H9 (cell line): ENCODE measurements at regions not wholly inside any gene's neighbourhood (a gene's known extent, or its start where the extent isn't known, plus 50 kb on each side); places are given as distances from the start of the nearest gene placed in this dataset.

Source experiments
- DNase-seq: peaks from one replicate; pipeline ENCODE4 v3.0.0-alpha.2; 2017
- H2AFZ ChIP-seq: one replicate; pipeline ENCODE4 v1.6.1; 2013; ENCODE audit warnings: mild to moderate bottlenecking, low read length, control low read depth, moderate library complexity
- H2AK5ac ChIP-seq: 2 replicates; pipeline ENCODE4 v1.6.1; 2013; ENCODE audit warnings: low read length, control low read depth, mixed read lengths; ENCODE audit not compliant: insufficient read length
- H2BK120ac ChIP-seq: one replicate; pipeline ENCODE4 v1.6.1; 2013; ENCODE audit warnings: low read depth, mild to moderate bottlenecking, low read length, control low read depth, inconsistent platforms; ENCODE audit not compliant: poor library complexity, severe bottlenecking
- H2BK12ac ChIP-seq: 2 replicates; pipeline ENCODE4 v1.6.1; 2013; ENCODE audit warnings: low read length, control low read depth, mixed read lengths, low read depth; ENCODE audit not compliant: insufficient read length
- H2BK15ac ChIP-seq: 2 replicates; pipeline ENCODE4 v1.6.1; 2013; ENCODE audit warnings: low read depth, low read length, control low read depth
- H2BK20ac ChIP-seq: one replicate; pipeline ENCODE4 v1.6.1; 2013; ENCODE audit warnings: low read depth, mild to moderate bottlenecking, low read length, control low read depth, inconsistent platforms; ENCODE audit not compliant: poor library complexity, severe bottlenecking
- H2BK5ac ChIP-seq: 2 replicates; pipeline ENCODE4 v1.6.1; 2013; ENCODE audit warnings: low read length, control low read depth, mixed read lengths; ENCODE audit not compliant: insufficient read length
- H3K14ac ChIP-seq: 2 replicates; pipeline ENCODE4 v1.6.1; 2013; ENCODE audit warnings: low read length, control low read depth; ENCODE audit not compliant: insufficient read depth
- H3K18ac ChIP-seq: 2 replicates; pipeline ENCODE4 v1.6.1; 2013; ENCODE audit warnings: low read depth, mild to moderate bottlenecking, mixed read lengths, low read length, control low read depth; ENCODE audit not compliant: insufficient read length
- H3K23ac ChIP-seq: 2 replicates; pipeline ENCODE4 v1.6.1; 2013; ENCODE audit warnings: low read length, control low read depth, mixed read lengths, low read depth; ENCODE audit not compliant: insufficient read length
- H3K23me2 ChIP-seq: 2 replicates; pipeline ENCODE4 v1.6.1; 2013; ENCODE audit warnings: low read depth, mild to moderate bottlenecking, mixed read lengths, low read length, control low read depth; ENCODE audit not compliant: insufficient read length, poor library complexity, severe bottlenecking
- H3K27ac ChIP-seq: 2 replicates; pipeline ENCODE4 v1.5.1; 2013; ENCODE audit warnings: low read length, control low read depth, mixed read lengths, low read depth; ENCODE audit not compliant: insufficient read length
- H3K27me3 ChIP-seq: 2 replicates; pipeline ENCODE4 v1.6.1; 2013; ENCODE audit warnings: low read length, control low read depth, inconsistent platforms; ENCODE audit not compliant: insufficient read depth
- H3K4ac ChIP-seq: 2 replicates; pipeline ENCODE4 v1.6.1; 2013; ENCODE audit warnings: low read depth, mild to moderate bottlenecking, control low read depth, inconsistent platforms, low read length, moderate library complexity
- H3K4me1 ChIP-seq: 2 replicates; pipeline ENCODE4 v1.6.1; 2013; ENCODE audit warnings: low read length, control low read depth, inconsistent platforms; ENCODE audit not compliant: insufficient read depth
- H3K4me2 ChIP-seq: 2 replicates; pipeline ENCODE4 v1.6.1; 2013; ENCODE audit warnings: low read length, control low read depth, mixed read lengths; ENCODE audit not compliant: insufficient read length, insufficient read depth
- H3K56ac ChIP-seq: 2 replicates; pipeline ENCODE4 v1.6.1; 2013; ENCODE audit warnings: low read depth, mild to moderate bottlenecking, mixed read lengths, low read length, control low read depth; ENCODE audit not compliant: insufficient read length
- H3K79me1 ChIP-seq: 2 replicates; pipeline ENCODE4 v1.6.1; 2013; ENCODE audit warnings: low read depth, mild to moderate bottlenecking, moderate library complexity, low read length, control low read depth, inconsistent platforms; ENCODE audit not compliant: insufficient read depth, poor library complexity, severe bottlenecking
- H3K79me2 ChIP-seq: 2 replicates; pipeline ENCODE4 v1.6.1; 2013; ENCODE audit warnings: low read length, control low read depth, inconsistent platforms; ENCODE audit not compliant: insufficient read depth
- H3K9ac ChIP-seq: 2 replicates; pipeline ENCODE4 v1.6.1; 2013; ENCODE audit warnings: low read length, control low read depth, mixed read lengths; ENCODE audit not compliant: insufficient read length; ENCODE audit errors: extremely low read depth
- H3K9me3 ChIP-seq: one replicate; pipeline ENCODE4 v1.6.1; 2013; ENCODE audit warnings: low read depth, low read length, inconsistent platforms; ENCODE audit not compliant: control insufficient read depth
- H3T11ph ChIP-seq: one replicate; pipeline ENCODE4 v1.6.1; 2013; ENCODE audit warnings: mild to moderate bottlenecking, low read length, control low read depth, inconsistent platforms
- H4K20me1 ChIP-seq: one replicate; pipeline ENCODE4 v1.6.1; 2013; ENCODE audit not compliant: control insufficient read depth, insufficient read length, insufficient read depth
- H4K5ac ChIP-seq: 2 replicates; pipeline ENCODE4 v1.6.1; 2013; ENCODE audit warnings: low read depth, mild to moderate bottlenecking, mixed read lengths, low read length, control low read depth; ENCODE audit not compliant: insufficient read length
- H4K8ac ChIP-seq: replicated peaks from 2 replicates; pipeline ENCODE4 v1.6.1; 2013; ENCODE audit warnings: low read length, control low read depth, mixed read lengths, low read depth; ENCODE audit not compliant: insufficient read length
- H4K91ac ChIP-seq: 2 replicates; pipeline ENCODE4 v1.6.1; 2013; ENCODE audit warnings: low read depth, mild to moderate bottlenecking, moderate library complexity, mixed read lengths, low read length, control low read depth; ENCODE audit not compliant: insufficient read length
- H3K27ac Mint-ChIP-seq, 3 experiments: 2 replicates in 2 of 3; 3 replicates in 1 of 3; pipeline ENCODE4 v1.8.0; 2020 to 2021; ENCODE audit warnings: mixed read lengths in 3 of 3, mild to moderate bottlenecking in 1 of 3, moderate library complexity in 1 of 3
- H3K27me3 Mint-ChIP-seq: 2 replicates; pipeline ENCODE4 v1.8.0; 2021; ENCODE audit warnings: low read depth, mild to moderate bottlenecking, moderate library complexity, mixed read lengths
- H3K36me3 Mint-ChIP-seq, 3 experiments: 2 replicates in 2 of 3; 3 replicates in 1 of 3; pipeline ENCODE4 v1.8.0; 2020 to 2021; ENCODE audit warnings: low read depth in 3 of 3, mixed read lengths in 3 of 3; ENCODE audit not compliant: insufficient read depth in 1 of 3
- H3K4me1 Mint-ChIP-seq, 2 experiments: 2 replicates each; pipeline ENCODE4 v1.8.0; 2020; ENCODE audit warnings: mixed read lengths in 2 of 2
- H3K4me3 Mint-ChIP-seq, 2 experiments: 2 replicates in 1 of 2; 3 replicates in 1 of 2; pipeline ENCODE4 v1.8.0; 2020 to 2021; ENCODE audit warnings: mild to moderate bottlenecking in 2 of 2, mixed read lengths in 2 of 2, moderate library complexity in 1 of 2
- H3K9me3 Mint-ChIP-seq, 2 experiments: 2 replicates in 1 of 2; 3 replicates in 1 of 2; pipeline ENCODE4 v1.8.0; 2020; ENCODE audit warnings: mild to moderate bottlenecking in 2 of 2, mixed read lengths in 2 of 2, moderate library complexity in 1 of 2
- WGBS: extraction: QIAGEN DNeasy Blood & Tissue Kit; methylation state at CpG from one replicate; pipeline ENCODE4 v1.1.7; 2013; ENCODE audit warnings: missing lambda C conversion rate, low lambda C conversion rate, mixed read lengths; ENCODE audit not compliant: insufficient read length; ENCODE audit errors: extremely low coverage; 5-methylcytosine and 5-hydroxymethylcytosine counted together
- TF ChIP-seq, protein P1 (sequence below): fragments of 200-600 bp; sonication (generic); conservative IDR thresholded peaks from 3 replicates; pipeline ENCODE4 v1.8.0; 2021; ENCODE audit warnings: antibody characterized with exemption, mild to moderate bottlenecking

DNA sequence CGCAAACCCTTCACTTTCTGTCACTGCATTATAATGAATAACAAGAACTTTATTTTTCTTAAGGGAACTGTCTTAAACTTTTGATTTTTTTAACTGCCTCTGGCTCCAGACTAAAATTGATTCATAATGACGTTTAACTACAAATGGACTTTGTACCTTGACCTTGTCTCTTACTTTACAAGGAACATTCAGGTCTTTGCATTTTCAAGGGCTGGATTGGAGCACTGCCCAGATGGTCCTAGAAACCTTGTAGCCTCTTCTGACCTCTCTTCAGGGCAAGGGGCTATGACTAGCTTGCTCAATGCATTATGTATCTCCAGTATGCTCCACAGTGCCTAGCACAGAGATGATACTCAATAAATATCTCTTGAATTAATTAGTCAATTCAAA is 612.6 kb upstream of the CLINT1 start:
- no peak overlapping the region for H3K56ac ChIP-seq
- H2BK12ac ChIP-seq, result no peak overlapping the region
- H3K23me2 ChIP-seq, result no peaks in the 10 kb centered on the region
- H3K36me3 Mint-ChIP-seq, result peaks cover 0 to 2% (median 0%) of the 10 kb centered on the region in 3 experiments; a peak in 3 of 7 replicates
- H3K9me3 ChIP-seq, result no peaks in the 10 kb centered on the region
- H3K79me2 ChIP-seq, result no peaks in the 10 kb centered on the region
- no peak overlapping the region for H2BK120ac ChIP-seq
- H2AK5ac ChIP-seq, result no peak overlapping the region
- H3T11ph ChIP-seq, result no peak overlapping the region
- no peaks in the 10 kb centered on the region for H4K20me1 ChIP-seq
- DNase-seq, result no peak
- no peak overlapping the region for H2BK20ac ChIP-seq
- TF ChIP-seq, protein P1, sequence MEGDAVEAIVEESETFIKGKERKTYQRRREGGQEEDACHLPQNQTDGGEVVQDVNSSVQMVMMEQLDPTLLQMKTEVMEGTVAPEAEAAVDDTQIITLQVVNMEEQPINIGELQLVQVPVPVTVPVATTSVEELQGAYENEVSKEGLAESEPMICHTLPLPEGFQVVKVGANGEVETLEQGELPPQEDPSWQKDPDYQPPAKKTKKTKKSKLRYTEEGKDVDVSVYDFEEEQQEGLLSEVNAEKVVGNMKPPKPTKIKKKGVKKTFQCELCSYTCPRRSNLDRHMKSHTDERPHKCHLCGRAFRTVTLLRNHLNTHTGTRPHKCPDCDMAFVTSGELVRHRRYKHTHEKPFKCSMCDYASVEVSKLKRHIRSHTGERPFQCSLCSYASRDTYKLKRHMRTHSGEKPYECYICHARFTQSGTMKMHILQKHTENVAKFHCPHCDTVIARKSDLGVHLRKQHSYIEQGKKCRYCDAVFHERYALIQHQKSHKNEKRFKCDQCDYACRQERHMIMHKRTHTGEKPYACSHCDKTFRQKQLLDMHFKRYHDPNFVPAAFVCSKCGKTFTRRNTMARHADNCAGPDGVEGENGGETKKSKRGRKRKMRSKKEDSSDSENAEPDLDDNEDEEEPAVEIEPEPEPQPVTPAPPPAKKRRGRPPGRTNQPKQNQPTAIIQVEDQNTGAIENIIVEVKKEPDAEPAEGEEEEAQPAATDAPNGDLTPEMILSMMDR, result no peak
- H3K23ac ChIP-seq, result no peak overlapping the region
- no peaks in the 10 kb centered on the region for H3K4me1 ChIP-seq
- H3K9ac ChIP-seq, result no peak overlapping the region
- no peak overlapping the region for H3K27ac Mint-ChIP-seq
- H3K14ac ChIP-seq, result no peak overlapping the region
- no peak overlapping the region for H3K4me3 Mint-ChIP-seq
- WGBS, result no CpG with 5 or more reads among the region's 2 CpGs
- H4K91ac ChIP-seq, result no peak overlapping the region
- H3K4ac ChIP-seq, result no peak overlapping the region
- no peak overlapping the region for H2BK15ac ChIP-seq
- H4K5ac ChIP-seq, result no peak overlapping the region
- H3K9me3 Mint-ChIP-seq, result peaks cover 2 to 4% of the 10 kb centered on the region in 2 experiments; a peak in 2 of 5 replicates
- H2BK5ac ChIP-seq, result no peak overlapping the region
- H2AFZ ChIP-seq, result no peak overlapping the region
- H3K79me1 ChIP-seq, result no peaks in the 10 kb centered on the region
- no peak overlapping the region for H3K18ac ChIP-seq
- no peak overlapping the region for H3K4me2 ChIP-seq
- no peak overlapping the region for H3K27ac ChIP-seq
- H3K27me3 ChIP-seq, result no peaks in the 10 kb centered on the region
- peaks cover 9 to 10% of the 10 kb centered on the region in 2 experiments for H3K4me1 Mint-ChIP-seq
- H4K8ac ChIP-seq, result no peak overlapping the region
- H3K27me3 Mint-ChIP-seq, result peaks cover 2% of the 10 kb centered on the region
